Left lobe of liver (tissue), 2 donors: ENCODE measurements at regions not wholly inside any gene's neighbourhood (a gene's known extent, or its start where the extent isn't known, plus 50 kb on each side); places are given as distances from the start of the nearest gene placed in this dataset.

Experiments
- ATAC-seq: fragments of 200-7000 bp; cut with Tn5 transposase; one replicate; pipeline ENCODE4 v1.9.1; 2020; ENCODE audit warnings: mild to moderate bottlenecking, moderate library complexity
- DNase-seq: peaks from one replicate; pipeline ENCODE4 v3.0.0-alpha.2; 2020; ENCODE audit warnings: low spot score
- donor health status: DM: no; HTN: no; CAD: no; lungs with moderate emphysema.
- donor health status: DM: no; HTN: yes; CAD: no.

- ATAC-seq (no peak), DNase-seq (no peak)
Observed at GRCh38 chr20:39568109-39568508, 606.0 kb downstream of the DHX35 start.

GRCh38 chr20:39563349-39563748 is 601.2 kb downstream of the DHX35 start:
- no peak for ATAC-seq
- no peak for DNase-seq

- ATAC-seq = no peak
- no peak for DNase-seq
Observed at GRCh38 chr20:39554341-39554740, 592.2 kb downstream of the DHX35 start.

- DNase-seq (no peak), ATAC-seq (no peak)
Observed at GRCh38 chr20:39553120-39553519, 591.0 kb downstream of the DHX35 start.

- DNase-seq (no peak), ATAC-seq (no peak)
Observed at GRCh38 chr20:39549733-39550132, 587.6 kb downstream of the DHX35 start.

GRCh38 chr20:39547546-39548408 is 585.6 kb downstream of the DHX35 start:
- DNase-seq = no peak
- no peak for ATAC-seq

GRCh38 chr20:39541136-39541803 is 579.1 kb downstream of the DHX35 start:
- ATAC-seq (no peak), DNase-seq (no peak)

GRCh38 chr20:39538317-39538716 is 576.2 kb downstream of the DHX35 start:
- ATAC-seq = no peak
- DNase-seq = no peak

- DNase-seq (no peak), ATAC-seq (no peak)
Observed at GRCh38 chr20:39535301-39535700, 573.2 kb downstream of the DHX35 start.

GRCh38 chr20:39534846-39535245 is 572.7 kb downstream of the DHX35 start:
- DNase-seq (no peak), ATAC-seq (no peak)

- DNase-seq (no peak), ATAC-seq (no peak)
Observed at GRCh38 chr20:39533858-39534257, 571.7 kb downstream of the DHX35 start.

- DNase-seq (no peak), ATAC-seq (no peak)
Observed at GRCh38 chr20:39532205-39532604, 570.1 kb downstream of the DHX35 start.

- ATAC-seq (no peak), DNase-seq (no peak)
Observed at GRCh38 chr20:39528436-39528835, 566.3 kb downstream of the DHX35 start.

- ATAC-seq (no peak), DNase-seq (no peak)
Observed at GRCh38 chr20:39524371-39524911, 562.3 kb downstream of the DHX35 start.

GRCh38 chr20:39523405-39523804 is 561.3 kb downstream of the DHX35 start:
- DNase-seq (no peak), ATAC-seq (no peak)

- ATAC-seq (no peak), DNase-seq (no peak)
Observed at GRCh38 chr20:39518654-39519053, 556.5 kb downstream of the DHX35 start.

- DNase-seq (no peak), ATAC-seq (no peak)
Observed at GRCh38 chr20:39516964-39517363, 554.8 kb downstream of the DHX35 start.

- DNase-seq (no peak), ATAC-seq (no peak)
Observed at GRCh38 chr20:39504710-39505094, 542.6 kb downstream of the DHX35 start.

GRCh38 chr20:39503902-39504709 is 542.0 kb downstream of the DHX35 start:
- DNase-seq (no peak), ATAC-seq (no peak)

GRCh38 chr20:39492223-39492797 is 530.2 kb downstream of the DHX35 start:
- no peak for DNase-seq
- ATAC-seq = no peak

GRCh38 chr20:39491711-39492110 is 529.6 kb downstream of the DHX35 start:
- no peak for ATAC-seq
- DNase-seq = no peak
